A673 (cell line): ENCODE measurements at regions not wholly inside any gene's neighbourhood (a gene's known extent, or its start where the extent isn't known, plus 50 kb on each side); places are given as distances from the start of the nearest gene placed in this dataset.

Experiments
- CTCF ChIP-seq: fragments of 300-800, 200-600 bp; sonication (generic); conservative IDR thresholded peaks from 2 replicates; pipeline ENCODE4 v1.5.1; 2017; ENCODE audit warnings: low read depth, mild to moderate bottlenecking, antibody characterized with exemption, low read length, moderate library complexity, mixed read lengths
- EZH2 ChIP-seq: fragments of 200-600 bp; sonication (generic); IDR thresholded peaks from 2 replicates; pipeline ENCODE4 v1.6.1; 2017; ENCODE audit warnings: borderline replicate concordance, low read depth, mild to moderate bottlenecking, mixed read lengths, antibody characterized with exemption, low read length; ENCODE audit not compliant: poor library complexity, severe bottlenecking

GRCh38 chr6:163948250-163948649, 533.7 kb downstream of the QKI start:
- no peak for TF ChIP-seq CTCF
- no peak for TF ChIP-seq EZH2
